ENCODE measurements at regions not wholly inside any gene's neighbourhood (a gene's known extent, or its start where the extent isn't known, plus 50 kb on each side); places are given as distances from the start of the nearest gene placed in this dataset.

DNA sequence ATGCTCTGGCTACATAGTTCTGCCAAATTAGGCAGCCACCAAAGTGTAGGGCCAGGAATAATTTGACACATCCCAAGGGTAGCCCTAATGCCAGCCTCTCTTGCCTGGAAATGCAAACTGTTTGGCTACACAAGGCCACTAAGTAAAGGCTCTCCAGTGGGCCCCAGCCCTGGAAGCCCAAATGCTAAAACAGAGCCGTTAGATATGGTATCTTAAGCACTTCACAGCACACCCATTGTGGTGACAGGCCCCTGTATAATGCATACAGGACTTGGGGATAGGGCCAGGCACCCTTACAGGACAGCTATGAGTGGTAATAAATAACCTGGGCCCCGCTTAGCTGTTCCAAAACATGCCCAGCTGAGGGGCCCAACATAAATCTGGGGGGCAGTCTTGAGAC is 623.9 kb downstream of the BCOR start:
- no peak for DNase-seq (ENCODE audit: low spot score)
- TF ChIP-seq, protein P1, sequence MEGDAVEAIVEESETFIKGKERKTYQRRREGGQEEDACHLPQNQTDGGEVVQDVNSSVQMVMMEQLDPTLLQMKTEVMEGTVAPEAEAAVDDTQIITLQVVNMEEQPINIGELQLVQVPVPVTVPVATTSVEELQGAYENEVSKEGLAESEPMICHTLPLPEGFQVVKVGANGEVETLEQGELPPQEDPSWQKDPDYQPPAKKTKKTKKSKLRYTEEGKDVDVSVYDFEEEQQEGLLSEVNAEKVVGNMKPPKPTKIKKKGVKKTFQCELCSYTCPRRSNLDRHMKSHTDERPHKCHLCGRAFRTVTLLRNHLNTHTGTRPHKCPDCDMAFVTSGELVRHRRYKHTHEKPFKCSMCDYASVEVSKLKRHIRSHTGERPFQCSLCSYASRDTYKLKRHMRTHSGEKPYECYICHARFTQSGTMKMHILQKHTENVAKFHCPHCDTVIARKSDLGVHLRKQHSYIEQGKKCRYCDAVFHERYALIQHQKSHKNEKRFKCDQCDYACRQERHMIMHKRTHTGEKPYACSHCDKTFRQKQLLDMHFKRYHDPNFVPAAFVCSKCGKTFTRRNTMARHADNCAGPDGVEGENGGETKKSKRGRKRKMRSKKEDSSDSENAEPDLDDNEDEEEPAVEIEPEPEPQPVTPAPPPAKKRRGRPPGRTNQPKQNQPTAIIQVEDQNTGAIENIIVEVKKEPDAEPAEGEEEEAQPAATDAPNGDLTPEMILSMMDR (IDR thresholded peaks at IDR 0.05; ENCODE audit: extremely low read depth, missing control alignments) = no peak

GRCh38 chrX:39475372-39475771 is 622.4 kb downstream of the BCOR start:
- DNase-seq (ENCODE audit: low spot score) = no peak
- TF ChIP-seq, protein P1 (IDR thresholded peaks at IDR 0.05; ENCODE audit: extremely low read depth, missing control alignments) = no peak

GRCh38 chrX:39476604-39477021 is 621.1 kb downstream of the BCOR start:
- TF ChIP-seq, protein P1 (IDR thresholded peaks at IDR 0.05; ENCODE audit: extremely low read depth, missing control alignments) = no peak
- DNase-seq (ENCODE audit: low spot score) = no peak

GRCh38 chrX:39477031-39477761 is 620.6 kb downstream of the BCOR start:
- TF ChIP-seq, protein P1 (IDR thresholded peaks at IDR 0.05; ENCODE audit: extremely low read depth, missing control alignments) = no peak
- DNase-seq (ENCODE audit: low spot score) = no peak

DNA sequence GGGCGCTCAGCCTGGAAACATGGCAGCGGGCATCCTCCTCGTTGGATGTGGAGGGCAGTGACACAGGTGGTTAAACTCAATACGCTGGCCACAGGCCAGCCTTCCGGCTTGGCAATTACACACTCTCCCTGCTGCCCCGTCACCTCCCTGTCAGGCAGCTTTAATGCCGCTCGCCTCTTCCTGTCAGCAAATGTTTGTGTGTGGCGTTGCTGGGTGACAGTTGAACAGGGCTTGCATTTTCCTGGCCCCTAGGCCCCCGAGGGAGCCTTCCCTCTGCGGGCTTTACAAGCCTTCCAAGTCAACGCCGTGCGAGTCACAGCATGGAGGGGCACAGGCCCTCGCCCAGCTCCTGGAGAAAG is 620.0 kb downstream of the BCOR start:
- no peak for DNase-seq (ENCODE audit: low spot score)
- TF ChIP-seq, protein P1 (IDR thresholded peaks at IDR 0.05; ENCODE audit: extremely low read depth, missing control alignments) = no peak

DNA sequence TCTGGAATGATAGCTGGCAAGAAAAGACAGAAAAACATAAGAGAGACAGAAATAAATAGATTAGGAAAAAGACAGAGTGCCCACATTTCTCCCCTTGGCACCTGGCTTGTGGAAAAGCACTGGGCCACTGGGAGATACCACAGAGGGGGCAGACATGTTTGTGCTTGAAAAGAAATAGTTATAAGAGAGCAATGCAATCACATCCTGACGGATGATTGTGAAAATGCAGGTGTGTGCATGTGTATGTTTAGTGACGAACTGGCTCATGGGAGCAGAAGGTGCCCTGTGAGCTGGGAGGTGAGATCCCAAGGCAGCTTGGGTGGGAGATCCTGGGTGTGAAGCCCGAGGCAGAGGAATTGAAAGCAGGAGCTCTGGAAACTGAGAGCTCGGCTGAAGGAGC is 617.9 kb downstream of the BCOR start:
- TF ChIP-seq, protein P1 (IDR thresholded peaks at IDR 0.05; ENCODE audit: extremely low read depth, missing control alignments) = no peak
- DNase-seq (ENCODE audit: low spot score) = no peak

GRCh38 chrX:39480963-39481362 is 616.8 kb downstream of the BCOR start:
- TF ChIP-seq, protein P1 (IDR thresholded peaks at IDR 0.05; ENCODE audit: extremely low read depth, missing control alignments) = no peak
- no peak for DNase-seq (ENCODE audit: low spot score)
